Activated effector memory CD4-positive, alpha-beta T cell treated with anti-CD3 and anti-CD28 coated beads, Interleukin-2, amount 50 U/mL, for 16 hours (primary cell): ENCODE measurements at regions not wholly inside any gene's neighbourhood (a gene's known extent, or its start where the extent isn't known, plus 50 kb on each side); places are given as distances from the start of the nearest gene placed in this dataset.

Source experiments
- DNase-seq: peaks from one replicate; pipeline ENCODE4 v3.0.0-alpha.2; 2020

GRCh38 chr11:128361451-128362020 lies 225.8 kb downstream of the ETS1 start:
- DNase-seq = no peak

- DNase-seq = no peak
Observed at GRCh38 chr11:128359515-128359914, 227.8 kb downstream of the ETS1 start.

GRCh38 chr11:128357073-128357472 lies 230.3 kb downstream of the ETS1 start:
- no peak for DNase-seq

- DNase-seq = no peak
Observed at GRCh38 chr11:128355558-128355957, 231.8 kb downstream of the ETS1 start.

GRCh38 chr11:128354476-128354875 lies 232.9 kb downstream of the ETS1 start:
- no peak for DNase-seq

GRCh38 chr11:128351168-128351567 lies 236.2 kb downstream of the ETS1 start:
- no peak for DNase-seq

- no peak for DNase-seq
Observed at GRCh38 chr11:128349650-128350299, 237.6 kb downstream of the ETS1 start.

GRCh38 chr11:128346804-128347203 lies 240.6 kb downstream of the ETS1 start:
- DNase-seq = peak; percentile 74

- DNase-seq = no peak
Observed at GRCh38 chr11:128345316-128345715, 242.0 kb downstream of the ETS1 start.

- no peak for DNase-seq
Observed at GRCh38 chr11:128343870-128344269, 243.5 kb downstream of the ETS1 start.

GRCh38 chr11:128343135-128343514 lies 244.2 kb downstream of the ETS1 start:
- no peak for DNase-seq

GRCh38 chr11:128342511-128343134 lies 244.7 kb downstream of the ETS1 start:
- DNase-seq = peak; percentile 83

- DNase-seq = peak; percentile 81
Observed at GRCh38 chr11:128341280-128342248, 245.8 kb downstream of the ETS1 start.

- DNase-seq = no peak
Observed at GRCh38 chr11:128339792-128340191, 247.6 kb downstream of the ETS1 start.

GRCh38 chr11:128338811-128339210 lies 248.5 kb downstream of the ETS1 start:
- DNase-seq = no peak

- DNase-seq = no peak
Observed at GRCh38 chr11:128336203-128336602, 251.2 kb downstream of the ETS1 start.

- DNase-seq = no peak
Observed at GRCh38 chr11:128335729-128336128, 251.6 kb downstream of the ETS1 start.

- no peak for DNase-seq
Observed at GRCh38 chr11:128334311-128335044, 252.9 kb downstream of the ETS1 start.

GRCh38 chr11:128331317-128331716 lies 256.0 kb downstream of the ETS1 start:
- DNase-seq = no peak

GRCh38 chr11:128330203-128330602 lies 257.2 kb downstream of the ETS1 start:
- DNase-seq = no peak

GRCh38 chr11:128328955-128329551 lies 258.3 kb downstream of the ETS1 start:
- peak; percentile 68 for DNase-seq

- no peak for DNase-seq
Observed at GRCh38 chr11:128327274-128327673, 260.1 kb downstream of the ETS1 start.
